ENCODE measurements at regions not wholly inside any gene's neighbourhood (a gene's known extent, or its start where the extent isn't known, plus 50 kb on each side); places are given as distances from the start of the nearest gene placed in this dataset.

DNA sequence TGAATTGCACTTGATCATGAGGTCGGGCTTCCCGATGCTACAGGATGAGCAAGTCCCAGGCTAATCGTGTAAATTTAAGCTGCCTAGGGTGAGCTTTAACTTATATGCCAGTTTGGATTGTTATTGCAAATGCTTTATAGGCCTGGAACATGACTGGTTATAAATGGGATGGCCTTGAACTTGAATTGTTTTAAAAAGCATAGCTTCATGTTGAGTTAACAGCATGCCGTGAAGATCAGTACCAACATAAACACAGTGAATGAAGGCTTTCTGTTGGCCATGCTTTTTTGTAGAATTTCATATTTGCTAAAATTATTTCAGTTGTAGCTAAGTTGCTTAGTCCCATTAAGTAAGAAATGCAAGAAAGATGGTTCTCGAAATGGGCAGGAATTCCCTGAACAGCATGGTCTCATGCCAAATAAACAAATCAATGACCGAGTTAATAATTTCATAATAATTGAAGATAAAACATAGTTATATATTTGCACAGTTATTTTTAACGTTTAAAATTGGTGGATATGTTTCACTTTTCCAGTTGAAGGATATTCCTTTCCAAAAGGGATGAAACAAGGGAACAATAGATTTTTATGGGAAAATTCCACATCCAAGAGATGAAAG is 76.6 kb upstream of the ARID1B start:
- Histone ChIP-seq H3K9me2 (ENCODE audit: insufficient read depth) (no peaks in the 10 kb centered on the region), H4K20me1 (ENCODE audit: insufficient read depth) (no peaks in the 10 kb centered on the region), H3K9me3 (ENCODE audit: low read depth) (no peaks in the 10 kb centered on the region), H3K27me3 (replicated peaks; ENCODE audit: insufficient read depth) (no peaks in the 10 kb centered on the region), H3K27ac (no peak overlapping the region), H3K4me2 (ENCODE audit: unreplicated experiment) (no peak overlapping the region), H2AFZ (no peak overlapping the region), H3K79me2 (ENCODE audit: insufficient read depth) (no peaks in the 10 kb centered on the region), H3F3A (ENCODE audit: insufficient read depth) (peaks cover 6% of the 10 kb centered on the region), H3K4me3 (no peak overlapping the region), H3K4me1 (ENCODE audit: insufficient read depth) (peaks cover 4% of the 10 kb centered on the region; the same call in 1 of the 2 replicates), H3K9ac (no peak overlapping the region), H3K36me3 (ENCODE audit: low read depth) (no peaks in the 10 kb centered on the region)
- no peak for TF ChIP-seq EZH2phosphoT487 (IDR thresholded peaks at IDR 0.05; ENCODE audit: insufficient read depth, low read depth)
- no peak for DNase-seq
- WGBS, 2 experiments (ENCODE audit: low coverage in 1 of 2, low lambda C conversion rate in 2 of 2, missing lambda C conversion rate in 2 of 2): 86 to 88% methylated on average over 7 of the region's 7 CpGs
- in situ Hi-C loops (cut with MboI): no loop called here

DNA sequence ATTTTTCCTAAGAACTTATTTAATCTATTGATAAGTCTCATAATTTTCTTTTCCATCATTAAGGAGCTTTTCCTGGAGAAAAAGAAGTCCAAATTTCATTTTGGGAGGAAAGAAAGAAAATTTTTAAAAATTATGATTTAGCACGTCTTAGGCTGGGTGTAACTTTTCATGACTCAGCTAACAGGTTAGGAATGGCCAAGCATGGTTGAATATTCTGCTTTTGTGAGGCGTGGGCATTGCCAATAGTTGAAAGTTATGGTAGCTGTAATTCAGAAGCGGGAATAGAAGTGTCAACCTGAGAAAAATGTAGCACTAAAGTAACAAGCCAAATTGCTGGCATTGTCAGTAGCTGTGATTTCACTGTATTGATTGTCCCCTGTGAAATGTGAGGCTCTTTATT is 77.2 kb upstream of the ARID1B start:
- Histone ChIP-seq H3K4me1 (ENCODE audit: insufficient read depth) (peaks cover 4% of the 10 kb centered on the region; the same call in 1 of the 2 replicates), H3K9me2 (ENCODE audit: insufficient read depth) (no peaks in the 10 kb centered on the region), H3K4me3 (no peak overlapping the region), H3K9ac (no peak overlapping the region), H3K4me2 (ENCODE audit: unreplicated experiment) (no peak overlapping the region), H3K27me3 (replicated peaks; ENCODE audit: insufficient read depth) (no peaks in the 10 kb centered on the region), H3K36me3 (ENCODE audit: low read depth) (no peaks in the 10 kb centered on the region), H3K27ac (no peak overlapping the region), H3K9me3 (ENCODE audit: low read depth) (no peaks in the 10 kb centered on the region), H2AFZ (no peak overlapping the region), H4K20me1 (ENCODE audit: insufficient read depth) (no peaks in the 10 kb centered on the region), H3K79me2 (ENCODE audit: insufficient read depth) (no peaks in the 10 kb centered on the region), H3F3A (ENCODE audit: insufficient read depth) (peaks cover 6% of the 10 kb centered on the region)
- no peak for DNase-seq
- TF ChIP-seq EZH2 (IDR thresholded peaks at IDR 0.05; ENCODE audit: insufficient read depth, poor library complexity, severe bottlenecking) (no peak), EZH2phosphoT487 (IDR thresholded peaks at IDR 0.05; ENCODE audit: insufficient read depth, low read depth) (no peak)
- in situ Hi-C loops (cut with MboI): no loop called here
- 90 to 96% methylated on average over 3 of the region's 3 CpGs for WGBS, 2 experiments (ENCODE audit: low coverage in 1 of 2, low lambda C conversion rate in 2 of 2, missing lambda C conversion rate in 2 of 2)

DNA sequence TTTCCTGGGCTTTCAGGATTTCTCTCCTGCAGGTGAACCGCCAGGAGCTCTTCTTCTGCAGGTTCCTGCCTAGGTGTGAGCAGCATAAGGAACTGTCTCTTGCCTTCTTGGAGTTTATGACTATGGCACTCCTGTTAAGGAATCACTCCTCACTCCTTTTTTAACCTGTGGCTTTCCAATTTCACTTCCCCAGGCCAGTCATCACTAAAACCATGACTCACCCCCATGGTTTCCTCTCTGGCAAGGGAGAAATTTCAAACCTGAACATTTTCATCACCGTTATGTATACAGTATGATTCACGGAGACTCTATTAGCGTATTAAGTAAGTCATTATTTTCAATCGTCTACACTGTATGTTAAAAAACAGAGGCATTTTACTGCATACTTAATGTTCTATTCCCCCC is 78.2 kb upstream of the ARID1B start:
- DNase-seq: peak; percentile 82
- Histone ChIP-seq H3K79me2 (ENCODE audit: insufficient read depth) (no peaks in the 10 kb centered on the region), H4K20me1 (ENCODE audit: insufficient read depth) (no peaks in the 10 kb centered on the region), H3F3A (ENCODE audit: insufficient read depth) (peaks cover 6% of the 10 kb centered on the region), H3K27ac (no peak overlapping the region), H3K4me2 (ENCODE audit: unreplicated experiment) (peak overlapping the region; percentile 15), H3K9me3 (ENCODE audit: low read depth) (no peaks in the 10 kb centered on the region), H3K27me3 (replicated peaks; ENCODE audit: insufficient read depth) (no peaks in the 10 kb centered on the region), H3K36me3 (ENCODE audit: low read depth) (no peaks in the 10 kb centered on the region), H3K9ac (no peak overlapping the region), H3K4me3 (no peak overlapping the region), H2AFZ (no peak overlapping the region), H3K4me1 (ENCODE audit: insufficient read depth) (peaks cover 4% of the 10 kb centered on the region; the same call in 1 of the 2 replicates), H3K9me2 (ENCODE audit: insufficient read depth) (no peaks in the 10 kb centered on the region)
- in situ Hi-C loops (cut with MboI): no loop called here
- 27 to 28% methylated on average over 5 of the region's 5 CpGs for WGBS, 2 experiments (ENCODE audit: low coverage in 1 of 2, low lambda C conversion rate in 2 of 2, missing lambda C conversion rate in 2 of 2)
- no peak for TF ChIP-seq EZH2phosphoT487 (IDR thresholded peaks at IDR 0.05; ENCODE audit: insufficient read depth, low read depth)
- no peak for TF ChIP-seq EZH2 (IDR thresholded peaks at IDR 0.05; ENCODE audit: insufficient read depth, poor library complexity, severe bottlenecking)

DNA sequence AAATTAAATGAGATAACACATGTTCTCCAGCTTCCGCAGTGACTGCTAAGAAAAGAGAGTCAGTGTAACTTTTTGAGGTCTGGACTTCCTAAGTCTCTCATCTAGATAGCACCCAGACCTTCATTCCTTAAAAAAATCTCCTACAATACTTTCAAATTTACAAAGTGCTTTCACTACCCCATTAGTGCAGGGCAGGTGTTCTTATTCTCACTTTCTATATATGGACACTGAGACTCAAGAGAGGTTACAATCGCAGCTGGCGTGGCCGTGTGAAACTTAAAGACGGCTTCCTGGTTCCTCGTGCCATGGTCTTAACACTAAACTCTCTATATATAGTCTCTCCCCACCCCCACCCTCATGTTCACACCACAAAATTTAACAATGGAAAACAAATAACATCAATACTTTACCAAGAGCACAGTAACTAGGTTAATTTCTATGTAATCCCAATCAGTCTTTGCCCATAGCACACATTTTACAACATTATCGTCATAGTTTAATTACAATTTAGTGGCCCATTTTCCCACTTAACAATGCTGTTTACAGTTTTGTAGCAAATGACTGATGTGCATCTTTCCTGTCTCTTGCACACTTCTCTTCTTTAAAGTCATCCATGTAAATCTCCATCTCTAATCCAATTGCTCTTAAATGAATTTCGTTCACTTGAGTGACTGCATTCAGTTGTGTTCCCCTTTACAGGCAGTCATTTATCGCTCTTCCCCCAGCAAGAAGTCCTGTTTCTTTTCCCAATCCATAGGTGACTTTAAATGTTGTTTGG is 78.8 kb upstream of the ARID1B start:
- DNase-seq: no peak

More for the DNA sequence above, 78.8 kb upstream of the ARID1B start:
- Histone ChIP-seq H3K4me3 (no peak overlapping the region), H3K4me1 (ENCODE audit: insufficient read depth) (peaks cover 4% of the 10 kb centered on the region; the same call in 1 of the 2 replicates), H2AFZ (no peak overlapping the region), H3K9me3 (ENCODE audit: low read depth) (no peaks in the 10 kb centered on the region), H3K79me2 (ENCODE audit: insufficient read depth) (no peaks in the 10 kb centered on the region), H3K27me3 (replicated peaks; ENCODE audit: insufficient read depth) (no peaks in the 10 kb centered on the region), H3K27ac (no peak overlapping the region), H3K4me2 (ENCODE audit: unreplicated experiment) (peak overlapping the region; percentile 15), H3K9me2 (ENCODE audit: insufficient read depth) (no peaks in the 10 kb centered on the region), H3K36me3 (ENCODE audit: low read depth) (no peaks in the 10 kb centered on the region), H4K20me1 (ENCODE audit: insufficient read depth) (no peaks in the 10 kb centered on the region), H3F3A (ENCODE audit: insufficient read depth) (peaks cover 6% of the 10 kb centered on the region), H3K9ac (no peak overlapping the region)
- in situ Hi-C loops (cut with MboI): no loop called here
- WGBS, 2 experiments (ENCODE audit: low coverage in 1 of 2, low lambda C conversion rate in 2 of 2, missing lambda C conversion rate in 2 of 2): 91 to 92% methylated on average over 9 of the region's 9 CpGs
- no peak for TF ChIP-seq EZH2phosphoT487 (IDR thresholded peaks at IDR 0.05; ENCODE audit: insufficient read depth, low read depth)
- no peak for TF ChIP-seq EZH2 (IDR thresholded peaks at IDR 0.05; ENCODE audit: insufficient read depth, poor library complexity, severe bottlenecking)

Data from GM23248 (cell line).